WTC11 (cell line): ENCODE measurements at regions not wholly inside any gene's neighbourhood (a gene's known extent, or its start where the extent isn't known, plus 50 kb on each side); places are given as distances from the start of the nearest gene placed in this dataset.

Experiments
- ESRRA ChIP-seq: sonication (generic); formaldehyde crosslinking; IDR thresholded peaks from 2 replicates; pipeline ENCODE4 v1.8.1; 2022; ENCODE audit warnings: mild to moderate bottlenecking, missing genetic modification reagents, borderline replicate concordance
- FOXJ3 ChIP-seq: sonication (generic); formaldehyde crosslinking; IDR thresholded peaks from 2 replicates; pipeline ENCODE4 v1.9.0; 2021; ENCODE audit warnings: missing genetic modification reagents, mild to moderate bottlenecking, borderline replicate concordance
- ZBTB21 ChIP-seq: sonication (generic); formaldehyde crosslinking; IDR thresholded peaks from 2 replicates; pipeline ENCODE4 v1.8.1; 2023; ENCODE audit warnings: mild to moderate bottlenecking, missing genetic modification reagents, borderline replicate concordance
- TF ChIP-seq, protein P1 (sequence below): fragments of 200-600 bp; IDR thresholded peaks from 2 replicates; pipeline ENCODE4 v1.8.0; 2022; ENCODE audit warnings: antibody characterized with exemption

DNA sequence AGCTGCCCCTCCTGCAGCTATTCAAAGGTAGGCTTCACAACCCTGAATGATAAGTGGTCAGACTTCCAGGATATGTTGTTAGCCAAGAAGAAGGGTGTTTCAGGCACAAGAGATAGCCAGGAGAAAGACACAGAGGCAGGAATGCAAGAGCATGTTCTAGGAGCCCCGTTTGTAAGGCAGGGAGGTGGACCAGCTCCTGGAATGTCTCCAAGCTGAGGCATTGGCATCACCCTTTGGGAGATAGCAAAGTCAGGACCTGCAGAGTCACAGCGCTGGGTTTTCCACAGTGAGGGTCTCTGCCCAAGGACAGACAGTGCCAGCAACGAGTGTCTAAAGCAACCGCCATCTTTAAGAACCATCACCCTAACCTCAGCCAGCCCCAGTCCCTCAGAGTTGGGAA, 484.5 kb upstream of the ZMIZ1 start:
- TF ChIP-seq, protein P1, sequence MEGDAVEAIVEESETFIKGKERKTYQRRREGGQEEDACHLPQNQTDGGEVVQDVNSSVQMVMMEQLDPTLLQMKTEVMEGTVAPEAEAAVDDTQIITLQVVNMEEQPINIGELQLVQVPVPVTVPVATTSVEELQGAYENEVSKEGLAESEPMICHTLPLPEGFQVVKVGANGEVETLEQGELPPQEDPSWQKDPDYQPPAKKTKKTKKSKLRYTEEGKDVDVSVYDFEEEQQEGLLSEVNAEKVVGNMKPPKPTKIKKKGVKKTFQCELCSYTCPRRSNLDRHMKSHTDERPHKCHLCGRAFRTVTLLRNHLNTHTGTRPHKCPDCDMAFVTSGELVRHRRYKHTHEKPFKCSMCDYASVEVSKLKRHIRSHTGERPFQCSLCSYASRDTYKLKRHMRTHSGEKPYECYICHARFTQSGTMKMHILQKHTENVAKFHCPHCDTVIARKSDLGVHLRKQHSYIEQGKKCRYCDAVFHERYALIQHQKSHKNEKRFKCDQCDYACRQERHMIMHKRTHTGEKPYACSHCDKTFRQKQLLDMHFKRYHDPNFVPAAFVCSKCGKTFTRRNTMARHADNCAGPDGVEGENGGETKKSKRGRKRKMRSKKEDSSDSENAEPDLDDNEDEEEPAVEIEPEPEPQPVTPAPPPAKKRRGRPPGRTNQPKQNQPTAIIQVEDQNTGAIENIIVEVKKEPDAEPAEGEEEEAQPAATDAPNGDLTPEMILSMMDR = no peak
- TF ChIP-seq ESRRA (CRISPR knock-in tag) = no peak
- no peak for TF ChIP-seq FOXJ3 (CRISPR knock-in tag)
- no peak for TF ChIP-seq ZBTB21 (CRISPR knock-in tag)
